NCI-H2081 (cell line): ENCODE measurements at regions not wholly inside any gene's neighbourhood (a gene's known extent, or its start where the extent isn't known, plus 50 kb on each side); places are given as distances from the start of the nearest gene placed in this dataset.
"Not testable (repeated sequence)": the region's sequence is repeated elsewhere in the genome, so short reads cannot be mapped to it uniquely, and the experiment has no call there.

Source experiments
- DNase-seq, 2 experiments: peaks; one replicate each; lab custom pipeline; 2025; lab: John Stamatoyannopoulos, UW

- DNase-seq, result peak; percentile 14 to 47
These were observed 268.4 kb upstream of the CDH19 start for GRCh38 chr18:66872277-66872676.

- DNase-seq, result no peak
These were observed 263.8 kb upstream of the CDH19 start for GRCh38 chr18:66867653-66868052.

- DNase-seq, result not testable (repeated sequence)
These were observed 262.6 kb upstream of the CDH19 start for GRCh38 chr18:66866427-66866940.

GRCh38 chr18:66838340-66838987, 234.6 kb upstream of the CDH19 start:
- no peak for DNase-seq

GRCh38 chr18:66833646-66834045, 229.8 kb upstream of the CDH19 start:
- DNase-seq, result no peak

GRCh38 chr18:66826211-66826610, 222.3 kb upstream of the CDH19 start:
- peak; percentile 18 to 78 for DNase-seq

GRCh38 chr18:66825347-66825746, 221.5 kb upstream of the CDH19 start:
- DNase-seq, result no peak

- no peak for DNase-seq
These were observed 215.3 kb upstream of the CDH19 start for GRCh38 chr18:66819235-66819634.

GRCh38 chr18:66813138-66813537, 209.2 kb upstream of the CDH19 start:
- DNase-seq, result no peak

- DNase-seq, result no peak
These were observed 191.2 kb upstream of the CDH19 start for GRCh38 chr18:66795051-66795450.

GRCh38 chr18:66792466-66792865, 188.6 kb upstream of the CDH19 start:
- no peak for DNase-seq

- DNase-seq, result no peak
These were observed 176.7 kb upstream of the CDH19 start for GRCh38 chr18:66780609-66781008.

GRCh38 chr18:66778048-66778447, 174.2 kb upstream of the CDH19 start:
- DNase-seq, result no peak

- DNase-seq, result no peak
These were observed 165.5 kb upstream of the CDH19 start for GRCh38 chr18:66769375-66769774.

GRCh38 chr18:66764230-66764629, 160.3 kb upstream of the CDH19 start:
- no peak for DNase-seq

- no peak for DNase-seq
These were observed 157.3 kb upstream of the CDH19 start for GRCh38 chr18:66761166-66761565.

- DNase-seq, result no peak
These were observed 156.7 kb upstream of the CDH19 start for GRCh38 chr18:66760559-66760958.

- DNase-seq, result no peak
These were observed 155.3 kb upstream of the CDH19 start for GRCh38 chr18:66759050-66759828.

- DNase-seq, result no peak
These were observed 154.1 kb upstream of the CDH19 start for GRCh38 chr18:66757946-66758345.

GRCh38 chr18:66754335-66754734, 150.4 kb upstream of the CDH19 start:
- no peak for DNase-seq

GRCh38 chr18:66752733-66753132, 148.8 kb upstream of the CDH19 start:
- DNase-seq, result no peak

GRCh38 chr18:66749481-66750035, 145.7 kb upstream of the CDH19 start:
- no peak for DNase-seq

- DNase-seq, result peak; percentile 11 to 53
These were observed 145.1 kb upstream of the CDH19 start for GRCh38 chr18:66749030-66749429.
